Right lobe of liver (tissue), 6 donors: ENCODE measurements at regions not wholly inside any gene's neighbourhood (a gene's known extent, or its start where the extent isn't known, plus 50 kb on each side); places are given as distances from the start of the nearest gene placed in this dataset.

ENCODE experiments used
- ATAC-seq, 4 donors: fragments of 200-7000 bp; cut with Tn5 transposase; one replicate each; pipeline ENCODE4 v1.9.1; 2020; ENCODE audit warnings: mild to moderate bottlenecking in 4 of 4, moderate library complexity in 4 of 4
- DNase-seq, 3 donors: peaks; one replicate each; pipeline ENCODE4 v3.0.0-alpha.2; 2020
- H3K27ac ChIP-seq, 3 donors: fragments of 200-600 bp; one replicate each; pipeline ENCODE4 v1.8.0; 2022
- H3K27me3 ChIP-seq, 2 donors: fragments of 200-600 bp; one replicate each; pipeline ENCODE4 v1.8.0; 2022
- H3K36me3 ChIP-seq, 4 donors: fragments of 200-600 bp; sonication (generic) in 1 of 4; one replicate each; pipeline versions ENCODE4 v1.5.1 to v1.8.0; 2017 to 2022; ENCODE audit warnings: control low read depth in 1 of 4
- H3K4me1 ChIP-seq, 4 donors: fragments of 200-600 bp; sonication (generic) in 1 of 4; one replicate each; pipeline versions ENCODE4 v1.5.1 to v1.8.0; 2017 to 2022; ENCODE audit warnings: control low read depth in 1 of 4
- H3K4me3 ChIP-seq, 3 donors: fragments of 200-600 bp; one replicate each; pipeline ENCODE4 v1.8.0; 2022
- H3K9me3 ChIP-seq, 4 donors: fragments of 200-600 bp; sonication (generic) in 1 of 4; one replicate each; pipeline versions ENCODE4 v1.5.1 to v1.8.0; 2017 to 2022; ENCODE audit warnings: control low read depth in 1 of 4
- CTCF ChIP-seq, 4 donors: fragments of 200-600 bp in 3 of 4; fragments of 450-650 bp in 1 of 4; IDR thresholded peaks; one replicate each; pipeline versions ENCODE4 v1.5.1 to v1.8.0; 2016 to 2022; ENCODE audit warnings: antibody characterized with exemption in 4 of 4, mild to moderate bottlenecking in 2 of 4
- POLR2A ChIP-seq: fragments of 450-650 bp; IDR thresholded peaks from one replicate; pipeline ENCODE4 v1.6.1; 2017; ENCODE audit warnings: antibody characterized with exemption, mild to moderate bottlenecking
- WGBS: methylation state at CpG from one replicate; pipeline ENCODE4 v1.1.6; 2018; ENCODE audit warnings: low coverage, low lambda C conversion rate; ENCODE audit not compliant: insufficient coverage; ENCODE audit errors: missing lambda C conversion rate; 5-methylcytosine and 5-hydroxymethylcytosine counted together
- intact Hi-C, 2 donors: fragments of 100-400 bp; cut with DNase I; formaldehyde crosslinking; loops; one replicate each; pipeline versions ENCODE4 v1.11.2 to v1.14.1; 2022
- donor health status: DM: no; HTN: yes; CAD: no.
- donor health status: DM: no; HTN: no; CAD: no.
- donor health status: DM: no; HTN: no; CAD: no.
- donor health status: DM: no; HTN: yes; CAD: no.
- donor health status: DM: no; HTN: yes; CAD: no.

- Histone ChIP-seq H3K36me3 (no peaks in the 10 kb centered on the region), H3K4me1 (peaks cover 0 to 1% (median 0%) of the 10 kb centered on the region in 4 donors), H3K27me3 (no peaks in the 10 kb centered on the region), H3K4me3 (no peak overlapping the region), H3K27ac (no peak overlapping the region), H3K9me3 (no peaks in the 10 kb centered on the region)
- WGBS: 36% methylated on average over 4 of the region's 10 CpGs
- no peak for ATAC-seq
- intact Hi-C loops: no loop called here
- TF ChIP-seq CTCF (IDR thresholded peaks at IDR 0.05): no peak
- TF ChIP-seq POLR2A: no peak
- no peak for DNase-seq
Observed at GRCh38 chr19:30651066-30651465, 278.9 kb downstream of the ZNF536 start.

GRCh38 chr19:30649934-30650614, 277.9 kb downstream of the ZNF536 start:
- 6% methylated on average over 9 of the region's 9 CpGs for WGBS
- Histone ChIP-seq H3K27me3 (no peaks in the 10 kb centered on the region), H3K36me3 (no peaks in the 10 kb centered on the region), H3K9me3 (no peaks in the 10 kb centered on the region), H3K4me1 (peaks cover 0 to 1% (median 0%) of the 10 kb centered on the region in 4 donors), H3K4me3 (no peak overlapping the region), H3K27ac (no peak overlapping the region)
- TF ChIP-seq POLR2A (no peak), CTCF (IDR thresholded peaks at IDR 0.05) (peak; percentile 64 to 82 (median 80))
- intact Hi-C loops: loop anchor here in 1 of 2 donors (10.0 kb wide), 1 partner anchor 425 kb away; no protein-coding TSS in a partner anchor
- ATAC-seq: peak; percentile 71 to 85 (median 78)
- no peak for DNase-seq

GRCh38 chr19:30648866-30649862, 277.0 kb downstream of the ZNF536 start:
- Histone ChIP-seq H3K27me3 (no peaks in the 10 kb centered on the region), H3K27ac (no peak overlapping the region), H3K4me1 (peaks cover 0 to 1% (median 0%) of the 10 kb centered on the region in 4 donors), H3K9me3 (no peaks in the 10 kb centered on the region), H3K4me3 (no peak overlapping the region), H3K36me3 (no peaks in the 10 kb centered on the region)
- DNase-seq: no peak
- intact Hi-C loops: loop anchor here in 1 of 2 donors (10.0 kb wide), 1 partner anchor 424 kb away; no protein-coding TSS in a partner anchor
- ATAC-seq: no peak
- 49% methylated on average over 12 of the region's 12 CpGs for WGBS
- TF ChIP-seq POLR2A: no peak
- no peak for TF ChIP-seq CTCF (IDR thresholded peaks at IDR 0.05)

GRCh38 chr19:30647891-30648720, 275.9 kb downstream of the ZNF536 start:
- intact Hi-C loops: loop anchor here in 1 of 2 donors (10.0 kb wide), 1 partner anchor 423 kb away; no protein-coding TSS in a partner anchor
- Histone ChIP-seq H3K4me1 (peaks cover 0 to 1% (median 0%) of the 10 kb centered on the region in 4 donors), H3K27ac (no peak overlapping the region), H3K36me3 (no peaks in the 10 kb centered on the region), H3K4me3 (no peak overlapping the region), H3K27me3 (no peaks in the 10 kb centered on the region), H3K9me3 (no peaks in the 10 kb centered on the region)
- 30% methylated on average over 17 of the region's 19 CpGs for WGBS
- DNase-seq (no peak), ATAC-seq (no peak)
- TF ChIP-seq POLR2A: no peak
- TF ChIP-seq CTCF (IDR thresholded peaks at IDR 0.05): no peak
